ENCODE measurements at regions not wholly inside any gene's neighbourhood (a gene's known extent, or its start where the extent isn't known, plus 50 kb on each side); places are given as distances from the start of the nearest gene placed in this dataset.

DNA sequence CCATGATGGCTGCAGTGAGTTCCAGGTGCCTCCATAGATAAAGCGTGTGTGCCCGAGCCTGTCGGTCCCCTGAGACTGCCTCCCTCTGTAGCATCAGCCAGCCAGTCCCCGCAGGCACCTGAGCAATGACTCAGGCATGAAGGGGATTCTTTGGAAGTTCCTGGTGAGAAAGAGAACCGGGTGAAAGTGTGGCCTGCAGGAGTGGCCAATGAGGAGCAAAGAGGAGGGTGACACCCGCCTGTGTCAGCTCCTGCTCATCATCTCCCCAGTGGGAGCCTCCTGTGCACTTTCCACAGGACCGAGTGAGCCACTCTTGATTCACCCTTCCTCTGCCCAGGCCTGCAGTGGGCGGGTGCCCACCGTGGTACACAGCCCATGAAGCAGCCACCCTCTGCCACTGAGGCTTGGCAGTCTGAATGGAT, 71.2 kb upstream of the PTPN1 start:
- H4K20me1 ChIP-seq (ENCODE audit: insufficient read depth, low read length), result no peaks in the 10 kb centered on the region
- H3K4me3 ChIP-seq (ENCODE audit: low read depth in 1 of 2, low read length in 2 of 2), result no peak overlapping the region
- H3K4me1 ChIP-seq (ENCODE audit: insufficient read depth, low read length), result no peaks in the 10 kb centered on the region
- no peaks in the 10 kb centered on the region for H3K79me2 ChIP-seq (ENCODE audit: insufficient read depth, low read length)
- DNase-seq, result no peak
- no peak for ATAC-seq (ENCODE audit: insufficient read depth, low read depth)
- no peak overlapping the region for H3K4me2 ChIP-seq (ENCODE audit: insufficient read depth, low read length)
- H3K9me3 ChIP-seq (ENCODE audit: insufficient read depth, low read length, severe bottlenecking), result no peaks in the 10 kb centered on the region
- H3K9ac ChIP-seq (ENCODE audit: low read depth, low read length), result no peak overlapping the region
- H3K36me3 ChIP-seq (ENCODE audit: insufficient read depth, low read length), result no peaks in the 10 kb centered on the region
- TF ChIP-seq EZH2 (IDR thresholded peaks at IDR 0.05; ENCODE audit: borderline replicate concordance, low read depth, low read length, severe bottlenecking) (no peak), CTCF (IDR thresholded peaks at IDR 0.05; ENCODE audit: borderline replicate concordance, extremely low read depth, low read length, poor library complexity, severe bottlenecking) (no peak)
- H3K27me3 ChIP-seq (ENCODE audit: insufficient read depth, low read length, poor library complexity), result peaks cover 6% of the 10 kb centered on the region
- H2AFZ ChIP-seq (ENCODE audit: low read depth, low read length), result no peak overlapping the region
- H3K27ac ChIP-seq (ENCODE audit: low read length), result no peak overlapping the region

GRCh38 chr20:50439539-50440453, 70.4 kb upstream of the PTPN1 start:
- Histone ChIP-seq H3K4me3 (ENCODE audit: low read depth in 1 of 2, low read length in 2 of 2) (no peak overlapping the region), H3K36me3 (ENCODE audit: insufficient read depth, low read length) (no peaks in the 10 kb centered on the region), H3K79me2 (ENCODE audit: insufficient read depth, low read length) (no peaks in the 10 kb centered on the region), H3K4me1 (ENCODE audit: insufficient read depth, low read length) (no peaks in the 10 kb centered on the region), H3K4me2 (ENCODE audit: insufficient read depth, low read length) (no peak overlapping the region), H2AFZ (ENCODE audit: low read depth, low read length) (no peak overlapping the region), H3K9me3 (ENCODE audit: insufficient read depth, low read length, severe bottlenecking) (no peaks in the 10 kb centered on the region), H3K9ac (ENCODE audit: low read depth, low read length) (no peak overlapping the region), H3K27ac (ENCODE audit: low read length) (no peak overlapping the region), H3K27me3 (ENCODE audit: insufficient read depth, low read length, poor library complexity) (peaks cover 6% of the 10 kb centered on the region), H4K20me1 (ENCODE audit: insufficient read depth, low read length) (no peaks in the 10 kb centered on the region)
- no peak for TF ChIP-seq CTCF (IDR thresholded peaks at IDR 0.05; ENCODE audit: borderline replicate concordance, extremely low read depth, low read length, poor library complexity, severe bottlenecking)
- TF ChIP-seq EZH2 (IDR thresholded peaks at IDR 0.05; ENCODE audit: borderline replicate concordance, low read depth, low read length, severe bottlenecking), result no peak
- ATAC-seq (ENCODE audit: insufficient read depth, low read depth) (no peak), DNase-seq (no peak)

GRCh38 chr20:50442512-50442911, 67.7 kb upstream of the PTPN1 start:
- Histone ChIP-seq H4K20me1 (ENCODE audit: insufficient read depth, low read length) (0 out of 2 replicates have a peak, but pooled peaks cover under 1% of the 10 kb centered on the region), H3K9me3 (ENCODE audit: insufficient read depth, low read length, severe bottlenecking) (no peaks in the 10 kb centered on the region), H3K27me3 (ENCODE audit: insufficient read depth, low read length, poor library complexity) (peaks cover 9% of the 10 kb centered on the region), H3K27ac (ENCODE audit: low read length) (no peak overlapping the region), H2AFZ (ENCODE audit: low read depth, low read length) (no peak overlapping the region), H3K4me2 (ENCODE audit: insufficient read depth, low read length) (no peak overlapping the region), H3K79me2 (ENCODE audit: insufficient read depth, low read length) (no peaks in the 10 kb centered on the region), H3K9ac (ENCODE audit: low read depth, low read length) (no peak overlapping the region), H3K36me3 (ENCODE audit: insufficient read depth, low read length) (no peaks in the 10 kb centered on the region), H3K4me1 (ENCODE audit: insufficient read depth, low read length) (no peaks in the 10 kb centered on the region), H3K4me3 (ENCODE audit: low read depth in 1 of 2, low read length in 2 of 2) (no peak overlapping the region)
- TF ChIP-seq CTCF (IDR thresholded peaks at IDR 0.05; ENCODE audit: borderline replicate concordance, extremely low read depth, low read length, poor library complexity, severe bottlenecking) (no peak), EZH2 (IDR thresholded peaks at IDR 0.05; ENCODE audit: borderline replicate concordance, low read depth, low read length, severe bottlenecking) (no peak)
- no peak for DNase-seq
- no peak for ATAC-seq (ENCODE audit: insufficient read depth, low read depth)

All from DND-41 (cell line).